ENCODE measurements at regions not wholly inside any gene's neighbourhood (a gene's known extent, or its start where the extent isn't known, plus 50 kb on each side); places are given as distances from the start of the nearest gene placed in this dataset.

DNA sequence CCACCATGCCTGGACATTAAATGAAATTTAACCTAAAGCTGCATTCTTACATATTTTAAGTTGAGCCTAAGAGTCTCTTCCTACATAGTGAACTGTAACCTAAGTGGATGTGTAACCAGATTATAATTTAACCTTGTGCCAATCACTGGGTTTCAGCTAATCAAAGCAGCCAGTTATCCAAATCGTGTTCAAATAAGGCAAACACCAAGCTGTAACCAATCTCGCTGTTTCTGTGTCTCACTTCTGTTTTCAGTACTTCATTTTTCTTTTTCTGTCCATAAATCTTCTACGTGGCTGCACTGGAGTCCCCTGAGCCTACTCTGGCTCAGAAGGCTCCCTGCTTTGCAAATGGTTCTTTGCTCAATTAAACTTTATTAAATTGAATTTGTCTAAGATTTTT, 186.1 kb upstream of the CNTN6 start:
- no peak for TF ChIP-seq CTCF (IDR thresholded peaks at IDR 0.05)
- TF ChIP-seq POLR2AphosphoS5 (IDR thresholded peaks at IDR 0.05; ENCODE audit: low read depth, low read length), result no peak
- no peak for TF ChIP-seq SIN3A (IDR thresholded peaks at IDR 0.05; ENCODE audit: borderline replicate concordance, insufficient read depth, low read depth, low read length)
